ENCODE measurements at regions not wholly inside any gene's neighbourhood (a gene's known extent, or its start where the extent isn't known, plus 50 kb on each side); places are given as distances from the start of the nearest gene placed in this dataset.
A peak's percentile ranks its signal among the peaks of the same experiment; 100 is the strongest.
"Not testable (repeated sequence)": the region's sequence is repeated elsewhere in the genome, so short reads cannot be mapped to it uniquely, and the experiment has no call there.

DNA sequence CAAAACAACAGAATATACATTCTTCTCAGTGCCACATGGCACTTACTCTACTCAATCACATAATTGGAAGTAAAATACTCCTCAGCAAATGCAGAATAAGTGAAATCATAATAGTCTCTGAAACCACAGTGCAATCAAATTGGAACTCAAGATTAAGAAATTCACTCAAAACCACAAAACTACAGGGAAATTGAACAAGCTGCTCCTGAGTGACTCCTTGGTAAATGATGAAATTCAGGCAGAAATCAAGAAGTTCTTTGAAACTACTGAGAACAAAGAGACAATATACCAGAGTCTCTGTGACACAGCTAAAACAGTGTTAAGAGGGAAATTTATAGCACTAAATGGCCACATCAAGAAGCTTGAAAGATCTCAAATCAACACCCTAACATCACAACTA, 125.4 kb downstream of the MTERF1 start:
- BruUV-seq (replicated peaks); H4K20me1 ChIP-seq (ENCODE audit: insufficient read depth); POLR2A ChIA-PET; ATAC-seq; H3K9me3 ChIP-seq (ENCODE audit: control insufficient read depth in 1 of 2, insufficient read depth in 1 of 2, low read depth in 1 of 2, low read length in 2 of 2); H3K27me3 ChIP-seq (ENCODE audit: insufficient read depth, low read length); CTCF ChIA-PET; RAD21 ChIA-PET (ENCODE audit: low non-redundant PET in 1 of 2, low total read pairs in 2 of 2, uncharacterized antibody in 2 of 2, unreplicated experiment in 2 of 2); H3K9ac ChIP-seq (ENCODE audit: low read length); H3K4me2 ChIP-seq (ENCODE audit: low read length); DNase-seq (ENCODE audit: low read depth, low spot score); H2AFZ ChIP-seq (ENCODE audit: low read depth, low read length, poor library complexity, severe bottlenecking); H3K79me2 ChIP-seq (ENCODE audit: insufficient read depth, low read length); H3K36me3 ChIP-seq (ENCODE audit: control insufficient read depth in 1 of 2, insufficient read depth in 2 of 2, low read length in 2 of 2); H3K4me3 ChIP-seq (replicated peaks in 1 of 2; ENCODE audit: low read depth in 1 of 2, low read length in 2 of 2); H3K4me1 ChIP-seq (ENCODE audit: control insufficient read depth in 1 of 2, insufficient read depth in 2 of 2, low read length in 2 of 2); intact Hi-C loops (cut with micrococcal nuclease); H3K27ac ChIP-seq (ENCODE audit: low read depth, low read length); H3K9me2 ChIP-seq (ENCODE audit: insufficient read depth): not testable (repeated sequence)

DNA sequence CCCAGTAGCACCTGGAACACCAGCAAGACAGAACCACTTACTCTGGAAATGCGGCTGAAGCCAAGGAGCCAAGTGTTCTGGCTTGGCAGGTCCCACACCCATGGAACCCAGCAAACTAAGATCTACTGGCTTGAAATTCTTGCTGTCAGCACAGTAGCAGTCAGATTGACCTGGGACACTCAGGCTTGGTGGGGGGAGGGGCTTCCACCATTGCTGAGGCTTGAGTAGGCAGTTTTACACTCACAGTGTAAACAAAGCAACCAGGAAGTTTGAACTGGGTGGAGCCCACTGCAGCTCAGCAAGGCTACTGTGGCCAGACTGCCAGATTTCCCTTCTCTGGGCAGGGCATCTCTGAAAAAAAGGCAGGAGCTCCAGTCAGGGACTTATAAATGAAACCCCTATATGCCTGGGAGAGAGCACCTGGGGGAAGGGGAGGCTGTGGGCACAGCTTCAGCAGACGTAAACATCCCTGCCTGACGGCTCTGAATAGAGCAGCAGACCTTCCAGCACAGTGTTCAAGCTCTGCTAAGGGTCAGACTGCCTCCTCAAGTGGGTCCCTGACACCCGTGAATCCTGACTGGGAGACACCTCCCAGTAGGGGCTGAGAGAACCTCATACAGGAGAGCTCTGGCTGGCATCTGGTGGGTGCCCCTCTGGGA, 121.2 kb downstream of the MTERF1 start:
- no peaks in the 10 kb centered on the region for H3K9me2 ChIP-seq (ENCODE audit: insufficient read depth)
- peaks cover 0 to 8% of the 10 kb centered on the region in 2 experiments; a peak in 1 of 4 replicates for H3K4me1 ChIP-seq (ENCODE audit: control insufficient read depth in 1 of 2, insufficient read depth in 2 of 2, low read length in 2 of 2)
- no peak overlapping the region for H3K9ac ChIP-seq (ENCODE audit: low read length)
- H3K27me3 ChIP-seq (ENCODE audit: insufficient read depth, low read length), result no peaks in the 10 kb centered on the region
- no peaks in the 10 kb centered on the region for H3K36me3 ChIP-seq (ENCODE audit: control insufficient read depth in 1 of 2, insufficient read depth in 2 of 2, low read length in 2 of 2)
- ChIA-PET CTCF (no interaction called here), POLR2A (no interaction called here), RAD21 (ENCODE audit: low non-redundant PET in 1 of 2, low total read pairs in 2 of 2, uncharacterized antibody in 2 of 2, unreplicated experiment in 2 of 2) (no interaction called here)
- ATAC-seq (no peak), DNase-seq (ENCODE audit: low read depth, low spot score) (no peak)
- peak overlapping the region; percentile 37 for H3K4me2 ChIP-seq (ENCODE audit: low read length)
- H3K79me2 ChIP-seq (ENCODE audit: insufficient read depth, low read length), result no peaks in the 10 kb centered on the region
- no peak overlapping the region for H3K27ac ChIP-seq (ENCODE audit: low read depth, low read length)
- H4K20me1 ChIP-seq (ENCODE audit: insufficient read depth), result no peaks in the 10 kb centered on the region
- H2AFZ ChIP-seq (ENCODE audit: low read depth, low read length, poor library complexity, severe bottlenecking), result no peak overlapping the region
- intact Hi-C loops (cut with micrococcal nuclease), result no loop called here
- no TSS peak for BruUV-seq (replicated peaks)
- TF ChIP-seq POLR2A (IDR thresholded peaks at IDR 0.05; ENCODE audit: borderline replicate concordance, extremely low read depth, insufficient read depth, insufficient read length) (no peak), EGR1 (IDR thresholded peaks at IDR 0.05; ENCODE audit: low read depth) (no peak), POLR2AphosphoS5 (IDR thresholded peaks at IDR 0.05; ENCODE audit: low read depth, low read length) (no peak), RAD21 (IDR thresholded peaks at IDR 0.05; ENCODE audit: low read depth) (no peak), CBX3 (IDR thresholded peaks at IDR 0.05; ENCODE audit: low read depth) (no peak), CEBPB (IDR thresholded peaks at IDR 0.05; ENCODE audit: low read depth) (no peak), ZNF274 (IDR thresholded peaks at IDR 0.05; ENCODE audit: low read depth, low read length) (no peak), SIN3A (IDR thresholded peaks at IDR 0.05; ENCODE audit: low read depth) (no peak), TCF7L2 (IDR thresholded peaks at IDR 0.05; ENCODE audit: borderline replicate concordance, extremely low read depth, insufficient read depth, insufficient read length) (no peak)
- TF ChIP-seq, protein P1, sequence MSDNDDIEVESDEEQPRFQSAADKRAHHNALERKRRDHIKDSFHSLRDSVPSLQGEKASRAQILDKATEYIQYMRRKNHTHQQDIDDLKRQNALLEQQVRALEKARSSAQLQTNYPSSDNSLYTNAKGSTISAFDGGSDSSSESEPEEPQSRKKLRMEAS (IDR thresholded peaks at IDR 0.05), result no peak
- H3K9me3 ChIP-seq (ENCODE audit: control insufficient read depth in 1 of 2, insufficient read depth in 1 of 2, low read depth in 1 of 2, low read length in 2 of 2), result no peaks in the 10 kb centered on the region
- no peak overlapping the region for H3K4me3 ChIP-seq (replicated peaks in 1 of 2; ENCODE audit: low read depth in 1 of 2, low read length in 2 of 2)
